ENCODE measurements at regions not wholly inside any gene's neighbourhood (a gene's known extent, or its start where the extent isn't known, plus 50 kb on each side); places are given as distances from the start of the nearest gene placed in this dataset.

- TF ChIP-seq GATA2 (IDR thresholded peaks at IDR 0.05; ENCODE audit: low read depth, low read length), result no peak
- no peak for TF ChIP-seq GATA3 (IDR thresholded peaks at IDR 0.05; ENCODE audit: low read depth, low read length)
Observed at GRCh38 chr4:127181001-127181400, 451.8 kb upstream of the INTU start.

- TF ChIP-seq GATA2 (IDR thresholded peaks at IDR 0.05; ENCODE audit: low read depth, low read length) (no peak), GATA3 (IDR thresholded peaks at IDR 0.05; ENCODE audit: low read depth, low read length) (no peak)
Observed at GRCh38 chr4:127182687-127183086, 450.1 kb upstream of the INTU start.

DNA sequence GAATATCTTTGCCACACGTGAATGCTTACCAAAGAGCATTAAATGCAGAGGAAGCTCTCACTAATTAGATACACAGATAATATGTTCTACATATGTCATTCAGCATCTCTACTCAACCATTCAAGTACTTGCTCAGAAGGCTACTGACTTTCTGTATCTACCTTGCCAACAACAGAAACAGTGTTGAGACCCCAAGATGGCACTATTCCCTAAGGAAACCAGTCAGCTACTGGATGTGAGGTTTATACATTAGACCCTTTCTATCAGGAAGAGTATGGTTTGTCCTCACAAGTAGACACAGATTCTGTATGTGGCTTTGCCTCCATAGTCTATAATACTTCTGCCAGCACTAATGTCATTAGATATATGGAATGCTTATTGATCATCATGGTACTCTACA lies 443.9 kb upstream of the INTU start:
- TF ChIP-seq GATA2 (IDR thresholded peaks at IDR 0.05; ENCODE audit: low read depth, low read length) (no peak), GATA3 (IDR thresholded peaks at IDR 0.05; ENCODE audit: low read depth, low read length) (no peak)

GRCh38 chr4:127194281-127194680 lies 438.5 kb upstream of the INTU start:
- TF ChIP-seq GATA2 (IDR thresholded peaks at IDR 0.05; ENCODE audit: low read depth, low read length) (no peak), GATA3 (IDR thresholded peaks at IDR 0.05; ENCODE audit: low read depth, low read length) (no peak)

- TF ChIP-seq GATA3 (IDR thresholded peaks at IDR 0.05; ENCODE audit: low read depth, low read length) (no peak), GATA2 (IDR thresholded peaks at IDR 0.05; ENCODE audit: low read depth, low read length) (no peak)
Observed at GRCh38 chr4:127196655-127197352, 436.0 kb upstream of the INTU start.

- no peak for TF ChIP-seq GATA2 (IDR thresholded peaks at IDR 0.05; ENCODE audit: low read depth, low read length)
Observed at GRCh38 chr4:127203562-127204200, 429.1 kb upstream of the INTU start.

DNA sequence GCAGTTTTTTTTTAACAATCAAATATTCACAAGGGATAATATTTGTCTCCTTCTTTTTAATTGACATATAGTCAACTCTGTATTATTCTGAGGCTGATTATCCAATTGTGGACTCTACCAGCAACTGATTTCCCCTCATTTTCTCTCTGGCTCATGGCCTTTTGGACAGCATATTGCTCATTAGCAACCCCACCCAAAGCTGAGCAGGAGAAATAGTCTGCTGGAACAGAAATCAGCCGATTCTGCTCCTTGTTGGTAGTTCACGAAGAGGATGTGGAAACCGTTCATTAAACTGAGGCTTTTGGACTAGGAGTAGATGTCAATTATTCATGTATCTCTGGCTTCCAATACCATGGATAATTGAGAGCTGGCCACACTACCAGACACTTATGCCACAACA lies 428.4 kb upstream of the INTU start:
- TF ChIP-seq GATA2 (IDR thresholded peaks at IDR 0.05; ENCODE audit: low read depth, low read length) (no peak), GATA3 (IDR thresholded peaks at IDR 0.05; ENCODE audit: low read depth, low read length) (no peak)

GRCh38 chr4:127209580-127210095 lies 423.1 kb upstream of the INTU start:
- TF ChIP-seq GATA2 (IDR thresholded peaks at IDR 0.05; ENCODE audit: low read depth, low read length), result no peak
- TF ChIP-seq GATA3 (IDR thresholded peaks at IDR 0.05; ENCODE audit: low read depth, low read length), result no peak

- TF ChIP-seq GATA2 (IDR thresholded peaks at IDR 0.05; ENCODE audit: low read depth, low read length) (no peak), GATA3 (IDR thresholded peaks at IDR 0.05; ENCODE audit: low read depth, low read length) (no peak)
Observed at GRCh38 chr4:127210893-127211649, 421.7 kb upstream of the INTU start.

DNA sequence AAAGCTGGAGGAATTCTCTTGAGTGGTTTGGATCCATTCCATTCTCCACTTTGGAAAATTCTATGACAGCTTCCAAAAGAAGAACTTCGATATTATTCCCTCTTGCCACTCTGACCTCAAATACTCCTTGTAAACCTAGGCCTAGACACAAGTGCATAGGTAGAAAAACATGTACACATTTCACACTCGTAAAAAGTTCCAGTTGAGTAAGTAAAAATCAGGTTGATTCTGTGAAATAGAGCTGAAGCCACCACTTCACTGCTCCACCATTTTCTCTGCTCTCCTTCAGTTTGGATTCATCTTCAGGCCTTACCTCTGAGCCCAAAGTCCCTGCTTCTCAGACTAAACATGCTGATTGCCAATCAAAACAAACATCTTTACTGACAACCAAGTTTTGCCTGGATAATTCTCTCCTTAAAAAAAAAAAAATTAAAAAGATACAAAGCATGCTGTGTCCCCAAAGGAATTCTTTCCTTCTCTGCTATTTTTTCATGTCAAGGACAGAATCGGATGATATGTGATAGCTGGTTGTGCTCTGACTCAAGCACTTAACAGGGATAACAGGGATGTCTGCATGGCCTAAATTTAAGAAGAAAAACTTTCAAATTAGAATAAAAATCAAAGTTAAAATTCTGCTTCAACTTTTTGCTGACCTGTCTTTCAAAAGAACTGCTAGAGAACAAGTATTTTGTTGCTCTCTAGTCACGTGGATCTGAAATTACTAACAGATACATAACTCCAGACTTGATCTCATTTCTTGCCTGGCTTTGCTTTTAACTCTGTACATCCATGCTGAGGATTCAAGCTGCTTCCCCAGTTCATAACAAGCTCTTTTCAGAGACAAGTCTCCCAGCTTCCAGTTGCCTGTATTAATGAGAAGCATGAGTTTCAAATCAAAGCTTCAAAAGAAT lies 420.9 kb upstream of the INTU start:
- TF ChIP-seq GATA2 (IDR thresholded peaks at IDR 0.05; ENCODE audit: low read depth, low read length), result no peak
- TF ChIP-seq GATA3 (IDR thresholded peaks at IDR 0.05; ENCODE audit: low read depth, low read length), result no peak

DNA sequence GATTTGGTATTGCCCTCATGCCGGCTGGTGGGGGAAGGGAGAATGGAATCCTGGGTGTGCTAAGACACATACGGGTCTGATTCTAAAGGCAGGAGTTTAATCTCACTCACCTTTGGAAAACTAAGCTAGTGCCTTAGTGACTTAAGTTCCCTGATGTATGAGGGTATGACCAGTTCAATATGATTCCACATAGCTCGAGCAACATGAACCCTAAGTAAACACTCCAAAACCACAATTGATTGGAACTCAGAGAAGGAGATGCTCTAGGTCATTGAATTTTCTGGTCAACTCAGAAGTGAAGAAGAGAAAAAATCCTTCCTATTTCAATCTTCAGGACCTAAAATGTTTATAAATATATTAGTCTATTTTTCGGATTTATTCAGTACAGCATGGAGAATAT lies 420.1 kb upstream of the INTU start:
- TF ChIP-seq GATA3 (IDR thresholded peaks at IDR 0.05; ENCODE audit: low read depth, low read length) (no peak), GATA2 (IDR thresholded peaks at IDR 0.05; ENCODE audit: low read depth, low read length) (no peak)

GRCh38 chr4:127214016-127214415 lies 418.7 kb upstream of the INTU start:
- TF ChIP-seq GATA2 (IDR thresholded peaks at IDR 0.05; ENCODE audit: low read depth, low read length) (no peak), GATA3 (IDR thresholded peaks at IDR 0.05; ENCODE audit: low read depth, low read length) (no peak)

DNA sequence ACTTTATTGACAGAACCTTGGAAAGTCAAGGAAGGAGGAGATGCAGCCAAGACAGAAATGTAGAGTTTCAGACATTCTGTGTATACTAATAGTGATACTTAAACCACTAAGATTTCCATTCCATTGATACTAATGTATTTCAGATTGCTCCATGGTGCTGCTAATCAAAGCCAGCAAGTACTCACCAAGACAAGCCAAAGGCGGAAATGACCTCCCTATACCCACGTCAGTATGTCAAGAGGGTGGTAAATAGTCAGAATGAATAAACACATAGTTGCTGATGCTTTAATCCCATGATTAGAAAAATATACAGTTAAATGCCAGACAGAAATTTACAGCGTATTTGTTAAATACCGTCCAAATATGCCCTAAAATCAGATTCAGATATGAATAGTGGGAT lies 417.8 kb upstream of the INTU start:
- TF ChIP-seq GATA2 (IDR thresholded peaks at IDR 0.05; ENCODE audit: low read depth, low read length) (no peak), GATA3 (IDR thresholded peaks at IDR 0.05; ENCODE audit: low read depth, low read length) (no peak)

All from SH-SY5Y (cell line).